AG09309 (cell line): ENCODE measurements at regions not wholly inside any gene's neighbourhood (a gene's known extent, or its start where the extent isn't known, plus 50 kb on each side); places are given as distances from the start of the nearest gene placed in this dataset.
"Not testable (repeated sequence)": the region's sequence is repeated elsewhere in the genome, so short reads cannot be mapped to it uniquely, and the experiment has no call there.

ENCODE experiments used
- DNase-seq: peaks from one replicate; pipeline ENCODE4 v3.0.0-alpha.2; 2010; ENCODE audit warnings: low read depth
- H3K4me3 ChIP-seq: 2 replicates; pipeline ENCODE4 v1.5.1; 2011; ENCODE audit warnings: mild to moderate bottlenecking, low read depth, low read length, moderate library complexity; ENCODE audit not compliant: control insufficient read depth
- CTCF ChIP-seq: IDR thresholded peaks from 2 replicates; pipeline ENCODE4 v1.5.1; 2011; ENCODE audit warnings: mild to moderate bottlenecking, low read depth, low read length, inconsistent platforms; ENCODE audit not compliant: insufficient read depth, control insufficient read depth; ENCODE audit errors: missing control alignments

DNA sequence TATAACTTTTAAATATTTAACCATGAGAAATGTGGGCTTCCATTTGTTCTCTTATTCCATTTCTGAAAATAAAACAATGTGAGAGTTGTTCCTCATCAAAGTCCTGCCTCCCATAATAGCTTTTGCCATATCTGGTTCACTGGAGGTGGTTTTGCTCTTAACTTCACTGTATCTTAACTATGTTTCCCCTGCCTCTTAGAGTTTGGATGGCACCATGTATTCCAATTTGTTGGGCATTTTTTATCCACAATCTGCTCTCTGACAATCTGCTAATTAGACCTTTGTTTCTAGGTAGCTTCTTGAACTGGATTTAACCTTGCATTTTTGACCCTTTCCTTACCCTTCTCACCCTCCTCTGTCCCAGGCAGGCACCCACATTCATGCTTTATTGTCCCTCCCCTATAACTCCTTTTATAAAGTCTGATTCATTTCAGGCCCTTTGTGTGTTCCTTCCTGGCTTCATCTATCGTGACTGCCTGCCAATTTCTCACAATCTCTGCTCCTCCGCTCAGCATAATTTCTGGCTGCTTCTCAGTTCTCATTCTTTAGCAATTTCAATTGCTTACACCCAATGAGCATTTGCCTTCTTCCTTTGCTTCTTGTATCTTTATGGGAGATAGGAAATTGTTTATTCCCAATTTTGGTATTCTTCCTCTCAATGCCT is 144.2 kb upstream of the ARHGEF26 start:
- H3K4me3 ChIP-seq, result no peak overlapping the region
- no peak for DNase-seq
- TF ChIP-seq CTCF, result no peak

- no peak for TF ChIP-seq CTCF
- H3K4me3 ChIP-seq, result no peak overlapping the region
- no peak for DNase-seq
Observed at GRCh38 chr3:153978006-153978405, 143.2 kb upstream of the ARHGEF26 start.

- DNase-seq, result no peak
- TF ChIP-seq CTCF, result no peak
- no peak overlapping the region for H3K4me3 ChIP-seq
Observed at GRCh38 chr3:153979418-153980251, 141.6 kb upstream of the ARHGEF26 start.

DNA sequence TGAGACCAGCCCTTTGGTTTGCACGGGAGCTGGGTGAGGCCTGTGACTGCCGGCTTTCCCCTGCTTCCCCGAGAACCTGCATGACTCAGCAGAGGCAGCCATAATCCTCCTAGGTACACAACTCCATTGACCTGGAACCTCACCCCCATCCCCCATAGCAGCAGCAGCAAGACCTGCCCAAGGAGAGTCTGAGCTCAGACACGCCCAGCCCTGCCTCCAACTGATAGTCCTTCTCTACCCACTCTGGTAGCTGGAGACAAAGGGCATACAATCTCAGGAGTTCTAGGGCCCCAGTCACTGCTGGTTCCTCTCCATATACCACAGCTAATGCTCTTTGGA is 141.0 kb upstream of the ARHGEF26 start:
- no peak for DNase-seq
- no peak for TF ChIP-seq CTCF
- no peak overlapping the region for H3K4me3 ChIP-seq

GRCh38 chr3:153997364-153997763 is 123.8 kb upstream of the ARHGEF26 start:
- DNase-seq, result not testable (repeated sequence)

DNA sequence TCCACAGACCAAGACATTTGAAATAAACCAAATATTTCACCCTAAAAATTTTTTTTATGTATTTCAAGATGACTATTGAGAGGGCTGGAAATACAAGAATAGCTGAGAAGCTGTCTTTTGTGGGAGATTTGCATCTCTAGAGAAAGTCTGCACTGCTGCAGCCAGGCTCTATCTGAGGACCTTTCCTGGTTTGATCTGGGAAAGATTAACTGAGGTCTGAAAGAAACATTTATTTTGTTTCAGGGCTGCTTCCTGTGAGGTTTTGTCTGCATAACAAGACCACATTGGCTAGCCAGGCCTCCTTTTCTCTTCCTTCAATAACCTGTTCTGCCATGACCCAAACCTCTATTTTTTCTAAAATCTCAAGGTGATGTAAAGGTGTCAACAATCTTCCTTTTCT is 117.5 kb upstream of the ARHGEF26 start:
- no peak overlapping the region for H3K4me3 ChIP-seq
- no peak for TF ChIP-seq CTCF
- DNase-seq, result no peak

More at GRCh38 chr3:153997364-153997763, 123.8 kb upstream of the ARHGEF26 start:
- TF ChIP-seq CTCF, result peak; percentile 34
- H3K4me3 ChIP-seq, result not testable (repeated sequence)
